Urinary bladder (tissue), 3 donors: ENCODE measurements at regions not wholly inside any gene's neighbourhood (a gene's known extent, or its start where the extent isn't known, plus 50 kb on each side); places are given as distances from the start of the nearest gene placed in this dataset.
"Not testable (repeated sequence)": the region's sequence is repeated elsewhere in the genome, so short reads cannot be mapped to it uniquely, and the experiment has no call there.

ENCODE experiments used
- DNase-seq: peaks from one replicate; pipeline ENCODE4 v3.0.0-alpha.2; 2015; ENCODE audit errors: extremely low spot score
- H3K27ac ChIP-seq: one replicate; pipeline ENCODE4 v1.5.1; 2013; ENCODE audit warnings: low read depth, mild to moderate bottlenecking, moderate library complexity
- H3K36me3 ChIP-seq: one replicate; pipeline ENCODE4 v1.6.1; 2013; ENCODE audit warnings: mild to moderate bottlenecking, moderate library complexity; ENCODE audit not compliant: insufficient read depth
- H3K4me1 ChIP-seq: one replicate; pipeline ENCODE4 v1.6.1; 2013; ENCODE audit warnings: mild to moderate bottlenecking, moderate library complexity; ENCODE audit not compliant: insufficient read depth
- H3K4me3 ChIP-seq: one replicate; pipeline ENCODE4 v1.5.1; 2013; ENCODE audit warnings: low read depth, low read length
- WGBS: extraction: QIAGEN DNeasy Blood & Tissue Kit; methylation state at CpG from one replicate; pipeline ENCODE4 v1.1.7; 2013; 5-methylcytosine and 5-hydroxymethylcytosine counted together
- donor health status: healthy with polysubstance abuse.
- donor health status: healthy.

- no peak for DNase-seq
- Histone ChIP-seq H3K4me3 (no peak overlapping the region), H3K27ac (no peak overlapping the region), H3K4me1 (no peaks in the 10 kb centered on the region), H3K36me3 (no peaks in the 10 kb centered on the region)
- 88% methylated on average over 2 of the region's 2 CpGs for WGBS
Observed at GRCh38 chrY:13872696-13873095, 113.6 kb downstream of the VCY start.

DNA sequence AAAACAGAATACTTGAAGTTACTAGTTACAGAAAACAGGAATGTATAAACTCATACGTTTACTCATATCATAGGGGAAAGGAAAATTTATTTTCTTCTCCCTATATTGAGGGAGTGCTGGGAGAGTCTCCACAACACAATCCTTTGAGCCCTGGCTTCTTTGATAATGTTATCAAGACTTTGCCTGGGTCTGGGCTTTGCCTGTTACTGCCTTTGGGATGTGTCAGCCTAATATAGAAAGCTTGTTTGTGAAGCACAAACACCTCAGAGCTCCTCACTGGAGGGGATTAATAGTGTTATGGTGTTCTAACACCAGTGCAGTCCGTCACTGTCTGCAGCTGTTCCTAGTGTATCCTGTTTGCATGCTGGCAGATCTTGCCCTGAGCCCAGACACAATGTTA is 107.8 kb downstream of the VCY start:
- DNase-seq, result no peak
- Histone ChIP-seq H3K36me3 (no peaks in the 10 kb centered on the region), H3K4me3 (no peak overlapping the region), H3K4me1 (no peaks in the 10 kb centered on the region), H3K27ac (no peak overlapping the region)
- 38% methylated on average over 2 of the region's 2 CpGs for WGBS

DNA sequence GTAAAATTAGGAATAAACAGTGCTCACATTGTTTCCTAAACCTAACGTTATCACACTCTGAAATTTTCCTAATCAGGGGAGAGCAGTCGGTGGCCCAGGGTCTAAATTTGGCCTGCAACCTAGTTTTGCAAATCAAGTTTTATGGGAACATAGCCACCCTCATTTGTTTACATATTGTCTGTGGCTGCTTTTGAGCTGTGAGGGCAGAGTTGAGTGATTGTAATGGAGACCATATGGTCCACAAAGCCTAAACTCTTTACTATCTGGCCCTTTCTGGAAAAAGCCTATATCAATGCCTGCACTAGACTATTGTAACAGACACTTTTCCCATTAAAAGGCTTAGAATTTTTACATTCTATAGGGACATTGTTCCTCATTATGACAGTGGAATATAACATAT is 105.2 kb downstream of the VCY start:
- Histone ChIP-seq H3K4me3 (no peak overlapping the region), H3K36me3 (no peaks in the 10 kb centered on the region), H3K27ac (no peak overlapping the region), H3K4me1 (no peaks in the 10 kb centered on the region)
- WGBS, result 21% methylated on average over 2 of the region's 2 CpGs
- no peak for DNase-seq

DNA sequence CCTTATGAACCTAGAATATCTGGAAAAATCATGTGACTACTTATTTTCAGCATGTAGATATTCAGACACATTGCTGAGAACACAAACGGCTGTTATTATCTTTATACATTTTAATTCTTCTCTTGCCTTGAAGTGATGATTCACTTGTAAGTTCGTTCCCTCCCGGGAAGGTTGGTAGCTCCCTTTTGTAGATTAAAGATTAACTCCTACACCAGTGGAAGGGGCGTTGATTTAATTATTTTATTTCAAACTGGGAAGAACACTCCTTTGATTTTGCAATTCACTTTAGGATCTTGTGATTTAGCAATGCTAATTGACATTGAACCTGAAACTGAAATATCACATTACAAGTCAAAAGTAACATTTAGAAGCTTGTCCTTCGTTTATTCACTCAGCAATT is 103.4 kb downstream of the VCY start:
- H3K27ac ChIP-seq, result no peak overlapping the region
- no peak for DNase-seq
- 80% methylated on average over 5 of the region's 5 CpGs for WGBS
- H3K4me1 ChIP-seq, result no peaks in the 10 kb centered on the region
- peaks cover 2% of the 10 kb centered on the region for H3K36me3 ChIP-seq
- no peak overlapping the region for H3K4me3 ChIP-seq

- not testable (repeated sequence) for H3K27ac ChIP-seq, H3K36me3 ChIP-seq, H3K4me1 ChIP-seq, DNase-seq, H3K4me3 ChIP-seq
- WGBS, result 87% methylated on average over 2 of the region's 2 CpGs
Observed at GRCh38 chrY:13894028-13894427, 92.2 kb downstream of the VCY start.

- Histone ChIP-seq H3K36me3 (no peaks in the 10 kb centered on the region), H3K4me3 (no peak overlapping the region), H3K4me1 (no peaks in the 10 kb centered on the region), H3K27ac (no peak overlapping the region)
- DNase-seq, result no peak
Observed at GRCh38 chrY:13907736-13908135, 78.5 kb downstream of the VCY start.

DNA sequence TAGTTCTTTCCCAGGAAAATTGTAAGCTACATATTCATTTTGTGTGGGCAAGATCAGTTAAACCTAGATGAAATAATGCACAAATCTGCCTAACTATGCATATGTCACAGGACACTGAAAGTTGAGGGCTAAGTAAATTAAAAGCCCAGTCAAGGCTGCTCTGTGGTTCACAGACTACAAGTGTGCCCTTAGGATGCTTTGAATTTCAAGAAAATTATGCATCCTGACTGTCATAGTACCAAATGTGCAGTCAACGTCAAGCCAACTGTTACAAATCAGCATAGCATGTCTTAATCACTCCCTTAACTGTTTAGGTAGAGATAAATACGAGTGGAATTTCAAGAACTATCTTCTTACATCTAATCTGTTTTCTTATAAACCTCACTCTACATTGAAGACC is 55.8 kb downstream of the VCY start:
- H3K36me3 ChIP-seq, DNase-seq: not testable (repeated sequence)
- WGBS, result 27% methylated on average over 2 of the region's 2 CpGs

More for the DNA sequence above, 55.8 kb downstream of the VCY start:
- H3K4me3 ChIP-seq, H3K27ac ChIP-seq, H3K4me1 ChIP-seq: not testable (repeated sequence)
